GM18499 (cell line): ENCODE measurements at regions not wholly inside any gene's neighbourhood (a gene's known extent, or its start where the extent isn't known, plus 50 kb on each side); places are given as distances from the start of the nearest gene placed in this dataset.

Experiments
- ATAC-seq: cut with Tn5 transposase; IDR thresholded peaks from one replicate; pipeline ENCODE4 v1.9.1; 2021; ENCODE audit warnings: moderate number of reproducible peaks; ENCODE audit not compliant: insufficient read depth, unreplicated experiment

DNA sequence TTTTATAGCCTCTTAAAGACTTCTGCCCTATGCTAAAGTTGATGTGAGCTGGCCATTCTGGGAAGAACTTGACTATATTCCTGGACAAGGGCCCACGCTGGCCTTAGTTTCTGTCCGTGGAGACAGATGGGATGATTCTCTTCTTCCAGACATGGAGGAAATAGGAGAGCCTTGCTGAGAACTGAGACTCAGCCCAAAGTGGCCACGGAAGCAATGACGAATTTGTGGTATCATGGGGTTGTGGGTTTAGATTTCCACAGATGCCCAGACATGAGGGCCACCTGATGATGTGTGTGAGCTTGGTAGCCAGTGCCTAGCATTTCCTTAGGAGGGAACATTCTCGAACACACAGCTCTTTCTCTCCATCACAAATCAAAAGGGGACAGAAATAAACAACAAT is 309.1 kb downstream of the NSG2 start:
- ATAC-seq = no peak

DNA sequence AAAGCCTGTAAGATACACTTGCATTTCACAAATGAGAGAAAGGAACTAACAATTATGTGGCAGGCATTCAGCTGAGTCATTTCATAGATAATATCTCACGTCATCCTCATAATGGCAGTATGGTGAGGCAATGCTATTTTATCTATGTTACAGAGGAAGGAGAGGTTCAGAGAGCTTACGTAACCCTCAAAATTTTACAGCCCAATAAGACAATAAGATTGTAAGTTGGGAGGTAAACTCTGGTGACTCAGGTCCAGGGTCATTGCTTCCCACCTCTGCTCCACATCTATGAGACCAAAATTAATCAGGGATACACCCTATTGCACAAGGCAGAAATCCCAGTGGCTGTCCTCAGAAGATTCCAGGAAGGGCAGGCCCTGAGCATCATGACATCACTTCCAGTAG is 309.7 kb downstream of the NSG2 start:
- no peak for ATAC-seq

DNA sequence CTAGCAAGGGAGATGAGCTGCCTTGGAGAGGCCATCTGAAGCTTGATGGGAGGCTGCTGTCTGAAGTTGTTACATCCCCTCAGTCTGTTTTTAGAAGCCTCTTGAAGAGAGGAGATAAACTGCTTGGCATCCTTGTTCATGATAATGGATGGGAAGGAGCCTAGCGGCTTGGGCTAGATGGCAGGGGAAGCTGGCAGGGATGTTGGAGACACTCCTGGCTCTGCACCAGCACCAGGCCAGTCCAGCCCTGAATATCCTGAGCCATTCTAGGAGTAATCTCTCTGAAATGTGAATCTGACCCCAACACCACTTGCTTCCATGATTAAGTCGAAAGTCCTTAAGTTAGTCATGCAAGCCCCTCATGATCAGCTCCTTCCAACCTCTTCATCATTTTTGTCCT is 310.5 kb downstream of the NSG2 start:
- ATAC-seq = no peak

DNA sequence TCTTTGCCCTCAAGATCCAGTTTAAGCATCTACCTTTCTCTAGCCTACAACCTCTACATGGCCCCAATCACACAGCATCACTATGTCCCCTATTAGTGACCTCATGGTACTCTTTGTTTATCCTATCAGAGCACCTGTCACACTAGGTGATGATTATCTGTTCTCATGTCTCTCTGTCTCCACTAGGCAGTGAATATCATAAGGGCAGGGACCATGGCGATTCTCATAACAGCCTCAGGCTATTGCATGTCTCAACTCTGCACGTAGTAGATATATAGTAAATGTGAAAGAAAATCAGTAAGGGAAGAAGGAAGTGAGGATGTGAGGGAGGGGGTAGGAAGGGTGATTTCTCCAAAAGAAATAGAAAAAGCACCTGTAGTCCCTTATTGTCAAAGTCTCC is 311.0 kb downstream of the NSG2 start:
- ATAC-seq = no peak

DNA sequence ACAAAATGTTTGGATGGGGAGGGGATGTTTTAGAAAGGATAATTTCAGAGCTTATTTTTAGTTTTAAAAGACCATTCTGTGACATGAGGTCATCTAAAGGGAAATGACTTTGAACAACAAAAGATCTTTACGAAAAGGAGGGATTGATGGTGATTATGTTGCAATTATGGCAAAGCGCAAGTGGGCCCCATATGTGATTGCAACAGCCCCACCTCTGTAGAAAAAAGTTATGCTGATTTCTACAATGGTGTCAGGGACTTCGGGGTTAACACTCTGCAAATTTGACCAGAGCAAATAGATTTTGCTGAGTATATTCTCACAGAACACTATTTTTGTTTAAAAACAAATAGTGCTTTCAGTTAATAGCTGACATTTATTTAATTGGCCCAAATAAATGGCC is 312.8 kb downstream of the NSG2 start:
- no peak for ATAC-seq

DNA sequence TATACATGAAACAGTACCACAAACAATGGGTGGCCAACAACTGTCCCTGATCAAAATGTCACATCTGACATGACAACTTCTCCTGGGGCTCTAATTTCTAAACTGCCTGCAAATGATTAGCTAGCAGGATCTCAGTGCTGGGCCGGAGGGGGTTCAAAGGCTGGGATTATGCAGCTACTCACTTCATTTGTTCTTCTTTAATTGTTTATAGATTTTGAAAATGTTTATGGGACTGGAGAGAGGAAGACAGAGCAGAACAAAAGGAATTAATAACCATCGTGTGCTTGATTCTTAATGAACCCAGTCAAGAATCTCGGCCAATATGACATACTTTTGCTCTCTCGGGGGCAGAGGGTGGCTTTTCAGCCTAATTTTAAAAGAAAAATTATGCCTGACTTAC is 313.6 kb downstream of the NSG2 start:
- ATAC-seq = no peak

DNA sequence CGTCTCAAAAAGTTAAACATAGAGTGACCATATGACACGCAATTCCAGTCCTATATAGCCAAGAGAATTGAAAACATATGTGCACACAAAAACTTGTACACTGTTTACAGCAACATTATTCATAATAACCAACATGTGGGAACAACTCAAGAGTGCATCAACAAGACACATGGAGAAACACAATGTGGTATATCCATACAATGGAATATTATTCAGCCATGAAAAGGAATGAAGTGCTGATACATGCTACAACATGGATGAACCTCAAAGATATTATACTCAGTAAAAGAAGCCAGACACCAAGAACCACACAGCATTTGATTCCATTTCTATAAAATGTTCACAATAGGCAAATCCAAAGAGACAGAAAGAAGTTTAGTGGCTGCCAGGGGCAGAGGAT is 317.0 kb downstream of the NSG2 start:
- no peak for ATAC-seq

DNA sequence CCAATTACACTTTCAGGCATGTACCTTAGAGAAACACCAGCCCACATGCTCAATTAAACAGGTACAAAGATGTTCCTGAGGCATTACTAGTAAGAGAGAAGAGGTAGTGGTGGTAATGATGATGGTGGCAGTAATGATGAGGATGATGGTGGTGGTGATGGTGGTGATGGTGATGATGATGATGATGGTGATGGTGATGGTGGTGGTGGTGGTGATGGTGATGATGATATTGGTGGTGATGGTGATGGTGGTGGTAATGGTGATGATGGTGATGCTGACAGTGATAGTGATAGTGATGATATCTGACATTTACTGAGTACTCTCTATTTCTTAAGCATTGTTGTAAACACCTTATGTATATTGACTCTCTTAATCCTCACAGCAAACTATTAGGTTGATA is 318.4 kb downstream of the NSG2 start:
- ATAC-seq = no peak

DNA sequence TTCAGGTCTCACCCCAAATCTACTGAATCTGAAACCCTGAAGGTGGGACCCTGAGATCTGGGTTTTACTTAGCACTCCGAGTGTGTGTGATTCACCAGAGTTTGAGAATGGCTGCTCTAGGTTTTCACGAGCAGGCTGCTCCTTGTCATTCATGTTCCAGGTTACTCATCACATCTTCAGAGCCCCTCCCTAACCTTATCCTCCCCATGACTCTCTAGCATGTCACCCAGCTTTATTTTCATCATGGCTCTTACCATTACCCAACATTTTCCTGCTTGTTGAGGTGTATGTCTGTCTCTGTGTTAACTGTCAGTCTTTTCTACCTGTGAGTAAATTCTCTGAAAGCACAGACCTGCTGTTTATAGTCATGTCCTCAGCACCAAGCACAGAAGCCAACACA is 319.2 kb downstream of the NSG2 start:
- ATAC-seq = no peak

DNA sequence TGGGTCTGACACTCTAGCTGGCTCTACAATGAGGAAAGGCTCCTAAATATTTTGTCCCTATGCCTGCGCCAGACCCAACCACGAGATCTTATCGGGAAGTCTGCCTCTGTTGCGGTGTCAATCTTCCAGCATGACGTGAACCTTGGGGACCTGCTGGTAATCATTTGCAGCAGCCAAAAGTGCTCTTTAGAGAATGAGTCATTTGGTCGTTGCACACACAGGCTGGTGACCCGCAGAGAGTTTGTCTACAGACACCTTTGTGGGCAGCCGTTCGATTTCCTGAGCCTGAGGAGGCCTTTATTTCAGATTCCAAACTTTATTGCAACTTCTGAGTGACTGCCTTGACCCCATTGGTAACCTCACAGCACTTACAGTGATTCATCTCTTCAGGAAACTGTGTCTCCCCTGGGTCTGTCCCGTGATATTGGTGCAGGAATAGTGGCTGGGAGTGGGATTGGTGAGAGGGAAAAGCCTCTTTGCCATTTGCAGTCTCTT is 326.1 kb downstream of the NSG2 start:
- ATAC-seq = no peak

DNA sequence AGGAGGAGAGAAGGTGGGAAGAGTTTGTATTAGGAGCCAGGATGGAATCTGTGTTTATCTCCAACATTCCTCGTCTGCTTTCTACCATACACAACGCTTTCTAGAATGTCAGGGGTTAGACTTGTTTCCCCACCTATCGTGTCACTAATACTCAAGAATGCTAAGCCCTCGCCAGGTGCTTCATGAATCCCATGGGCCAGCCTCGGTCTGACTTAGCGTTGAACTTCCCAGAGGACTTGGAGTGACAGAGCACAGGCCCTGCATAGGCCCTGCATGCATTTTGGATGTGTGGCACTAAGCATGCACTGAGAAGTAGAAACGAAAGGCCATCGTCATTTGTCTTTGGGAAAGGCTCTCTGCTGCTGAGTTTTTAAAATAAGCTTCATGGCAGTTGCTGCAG is 328.7 kb downstream of the NSG2 start:
- ATAC-seq = no peak

DNA sequence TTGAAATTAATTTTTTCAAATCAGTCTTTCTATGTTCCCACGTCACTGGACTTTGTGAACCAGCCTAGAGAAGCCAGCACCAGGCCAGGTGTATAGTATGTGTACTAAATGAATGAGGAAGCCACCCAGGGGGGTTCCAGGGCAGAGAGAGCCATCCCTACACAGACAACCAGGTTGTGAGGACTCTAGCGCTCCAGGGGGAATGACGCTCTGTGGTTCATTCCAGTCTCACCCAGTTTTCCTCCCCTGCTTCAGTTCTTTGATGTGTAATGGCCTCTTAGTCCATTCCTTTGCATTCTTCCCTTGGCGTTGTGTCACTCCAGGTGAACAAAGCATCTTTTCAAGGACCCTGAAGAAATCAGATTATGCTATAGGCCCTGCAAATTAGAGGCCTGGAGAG is 330.6 kb downstream of the NSG2 start:
- ATAC-seq = no peak

DNA sequence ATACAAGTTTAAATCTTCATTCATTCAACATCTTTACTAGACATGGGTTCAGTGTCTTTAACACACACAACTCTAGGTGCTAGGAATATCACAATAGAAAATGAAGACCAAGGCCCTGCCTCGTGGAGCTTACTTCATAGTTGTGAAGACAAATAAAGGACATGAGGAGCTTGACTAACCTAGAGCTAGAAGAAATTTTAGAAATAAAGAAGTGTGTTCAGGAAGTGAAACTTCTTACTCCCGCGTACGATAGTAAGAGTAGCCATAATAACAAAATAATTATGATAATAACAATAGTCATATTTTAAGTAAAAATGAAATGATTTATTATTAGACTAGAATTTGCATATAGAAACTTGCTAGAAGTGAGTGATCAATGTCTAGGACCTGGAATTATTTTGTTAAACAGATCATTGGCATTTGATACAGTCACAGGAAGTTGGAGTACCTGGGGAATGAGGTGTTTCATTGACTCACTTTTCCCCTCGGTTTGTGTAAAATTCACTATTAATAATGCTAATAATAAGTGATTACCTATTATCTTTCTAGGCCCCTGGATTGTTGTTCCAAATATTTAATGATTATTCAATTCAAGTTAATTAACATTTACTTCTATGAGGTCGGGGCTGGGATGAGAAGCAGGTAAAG is 331.3 kb downstream of the NSG2 start:
- ATAC-seq = no peak

DNA sequence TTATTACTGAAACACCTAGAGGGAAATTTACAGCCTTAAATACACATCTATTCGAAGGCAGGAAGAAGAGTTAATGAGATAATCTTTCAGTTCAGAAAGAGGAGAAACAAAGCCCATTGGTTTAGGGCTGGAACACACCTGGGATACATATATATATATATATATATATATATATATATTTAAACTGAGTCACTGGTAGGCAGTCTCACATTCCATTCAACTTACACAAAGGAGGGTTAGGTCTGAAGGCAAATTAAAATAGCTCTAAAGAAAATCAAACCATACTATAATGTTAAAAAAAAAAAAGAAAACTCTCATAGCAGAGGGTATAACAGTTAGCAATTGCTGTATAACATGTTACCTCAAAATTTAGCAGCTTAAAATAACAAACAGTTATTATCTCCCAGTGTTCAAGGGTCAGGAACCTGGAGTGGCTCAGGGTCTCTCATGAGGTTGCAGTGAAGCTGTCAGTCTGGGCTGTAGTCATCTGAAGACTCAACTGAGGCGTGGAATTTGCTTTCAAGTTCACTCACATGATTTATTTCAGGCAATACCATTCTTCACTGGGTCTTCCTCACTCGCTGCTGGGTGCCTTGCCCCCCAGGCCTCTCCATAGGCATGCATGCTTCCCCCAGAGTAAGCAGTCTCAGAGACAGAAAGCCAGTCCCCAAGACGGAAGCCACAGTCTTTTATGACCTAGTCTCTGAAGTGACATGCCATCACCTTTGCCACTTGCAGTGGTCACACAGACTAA is 332.8 kb downstream of the NSG2 start:
- ATAC-seq = no peak

DNA sequence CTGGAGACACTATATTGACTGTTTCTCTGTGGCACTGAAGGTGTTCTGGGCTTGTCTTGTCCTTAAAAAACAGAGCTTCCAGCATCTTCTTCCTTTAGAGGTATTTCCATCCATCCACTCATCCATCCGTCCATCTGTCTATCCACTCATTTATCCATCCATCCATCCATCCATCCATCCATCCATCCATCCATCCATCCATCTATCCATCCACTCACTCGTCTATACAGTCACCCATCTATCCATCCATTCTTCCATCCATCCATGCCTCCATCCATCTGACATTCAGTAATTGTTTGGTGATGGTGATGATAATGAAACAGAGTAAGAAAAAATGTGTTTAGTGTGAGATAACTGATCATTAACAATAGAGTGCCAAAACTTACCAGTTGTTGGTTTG is 334.8 kb downstream of the NSG2 start:
- ATAC-seq = no peak

DNA sequence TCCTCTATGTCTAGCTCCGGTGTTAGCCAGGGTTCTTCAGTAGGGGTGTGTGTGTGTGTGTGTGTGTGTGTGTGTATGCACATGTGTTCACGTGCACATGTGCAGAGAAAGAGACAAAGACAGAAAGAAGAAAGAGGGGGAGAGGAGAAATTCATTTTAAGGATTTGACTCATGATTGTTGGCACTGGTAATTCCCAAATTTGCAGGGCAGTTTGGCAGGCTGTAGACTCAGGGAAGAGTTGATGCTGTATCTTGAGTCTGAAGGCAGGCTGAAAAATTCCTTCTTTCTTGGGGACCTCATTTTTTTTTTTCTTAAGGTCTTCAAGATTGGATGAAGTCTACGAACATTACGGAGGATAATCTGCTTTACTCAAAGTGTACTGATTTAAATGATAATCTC is 335.7 kb downstream of the NSG2 start:
- ATAC-seq = no peak

DNA sequence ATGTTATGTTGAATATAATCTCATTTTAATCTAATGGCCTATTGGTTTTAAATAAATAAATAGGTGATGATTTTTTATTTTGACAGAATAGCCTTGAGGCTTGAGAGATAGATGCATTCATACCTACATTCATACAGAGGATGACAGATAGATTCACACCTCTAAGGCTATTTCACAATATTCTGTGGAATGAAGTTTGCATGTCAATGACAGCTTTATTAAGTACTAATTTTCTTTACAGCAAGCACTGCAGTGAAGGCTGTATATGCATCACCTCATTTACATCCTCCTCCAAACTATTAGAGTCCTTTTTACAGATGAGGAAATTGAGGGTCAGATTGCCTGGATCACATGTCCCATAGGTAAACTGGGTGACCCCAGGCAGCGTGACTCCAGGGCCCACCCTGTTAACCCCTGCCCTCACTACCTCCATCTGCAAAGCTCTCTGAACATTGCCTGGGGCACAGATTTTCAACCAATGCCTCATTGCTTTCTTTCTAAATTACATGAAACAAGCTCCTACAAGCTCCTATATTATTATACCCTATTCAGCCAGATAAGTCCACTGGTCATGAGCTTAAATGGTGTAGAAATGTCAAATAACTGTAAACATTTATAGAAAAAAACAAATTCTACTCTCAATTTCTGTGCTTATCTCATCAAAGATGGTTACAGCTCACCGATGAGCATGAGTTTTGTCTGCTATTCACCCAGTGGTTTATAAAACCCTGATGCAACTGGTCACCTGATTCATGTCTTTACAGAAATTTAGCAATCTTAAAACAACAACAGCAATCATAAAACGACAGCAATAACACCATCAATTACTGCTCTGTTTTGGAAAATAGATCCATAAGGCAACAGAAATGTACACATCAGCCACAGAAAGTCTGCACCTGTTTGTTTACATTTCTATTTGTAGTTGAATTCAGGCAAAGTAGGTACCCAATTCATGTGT is 338.0 kb downstream of the NSG2 start:
- no peak for ATAC-seq

DNA sequence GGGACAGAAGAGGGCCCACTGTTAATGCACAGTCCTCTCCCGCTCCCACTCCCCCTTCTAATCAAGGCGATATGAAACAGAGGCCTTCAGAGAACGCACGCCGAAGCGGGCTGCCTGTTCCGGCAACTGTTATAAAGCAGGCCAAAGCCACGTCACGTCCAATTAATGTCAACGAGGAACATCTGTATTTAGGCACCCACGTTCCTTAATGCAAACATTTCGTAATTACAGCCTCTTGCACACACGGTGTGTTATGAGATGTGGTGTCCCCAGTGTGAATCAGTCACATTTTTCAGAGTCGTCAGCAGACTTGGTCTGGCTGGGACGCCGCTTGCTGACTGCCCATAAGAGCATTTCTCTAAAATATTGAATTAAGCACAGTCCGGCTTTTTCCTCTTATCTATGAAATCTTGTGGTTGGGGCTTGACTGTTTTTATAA is 339.0 kb downstream of the NSG2 start:
- no peak for ATAC-seq

DNA sequence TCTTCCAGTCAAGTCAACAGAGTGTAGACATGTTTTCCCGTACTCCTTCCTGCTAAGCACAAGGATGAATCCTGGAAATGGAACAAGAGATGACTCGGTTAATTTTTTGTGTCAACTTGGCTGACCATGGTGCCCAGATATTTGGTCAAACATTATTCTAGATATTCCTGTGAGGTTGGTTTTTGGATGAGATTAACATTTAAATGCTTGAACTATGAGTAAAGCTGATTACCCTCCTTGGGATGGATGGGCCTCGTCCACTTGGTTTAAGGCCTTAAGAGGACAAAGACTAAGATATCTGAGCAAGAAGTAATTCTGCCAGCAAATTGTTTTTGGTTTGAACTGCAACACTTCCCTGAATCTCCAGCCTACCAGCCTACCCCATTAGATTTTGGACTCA is 338.1 kb upstream of the MSX2 start:
- ATAC-seq = no peak

DNA sequence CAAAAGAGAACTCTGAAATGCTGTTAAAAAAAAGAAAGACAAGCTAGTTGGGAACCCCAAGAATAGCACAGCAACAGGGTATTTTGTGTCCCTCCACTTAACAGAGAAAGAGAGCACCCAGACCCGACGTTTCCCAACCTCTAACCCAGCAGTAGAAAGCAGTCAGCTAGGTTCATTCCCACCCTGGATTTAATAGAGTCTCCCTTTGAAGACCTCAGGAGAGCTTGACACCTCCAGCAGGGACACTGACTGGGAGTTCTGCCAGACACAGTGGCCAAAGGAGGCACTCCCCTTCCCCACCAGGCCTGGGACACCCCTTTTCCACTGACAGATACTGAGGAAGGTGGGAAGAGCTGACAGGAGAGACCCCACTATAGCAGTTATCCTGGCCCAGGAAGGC is 337.5 kb upstream of the MSX2 start:
- ATAC-seq = no peak

DNA sequence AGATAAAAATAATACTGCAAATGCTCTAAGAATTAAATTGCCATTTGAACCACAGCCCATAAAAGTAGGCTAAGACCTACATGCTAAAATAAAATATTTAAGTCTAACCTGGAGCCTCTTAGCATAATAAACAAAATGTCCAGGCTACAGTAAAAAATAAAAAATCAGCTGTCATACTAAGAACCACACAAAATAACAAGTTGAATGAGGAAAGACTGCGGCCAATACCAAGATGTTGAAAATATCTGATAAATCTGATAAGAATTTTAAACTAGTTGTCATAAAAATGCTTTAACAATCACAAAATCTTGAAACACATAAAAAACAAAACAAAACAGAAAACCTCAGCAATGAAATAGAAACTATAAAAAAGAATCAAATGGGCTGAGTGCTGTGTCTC is 336.9 kb upstream of the MSX2 start:
- no peak for ATAC-seq
